ENCODE measurements at regions not wholly inside any gene's neighbourhood (a gene's known extent, or its start where the extent isn't known, plus 50 kb on each side); places are given as distances from the start of the nearest gene placed in this dataset.

- no peak for TF ChIP-seq POLR2AphosphoS5 (IDR thresholded peaks at IDR 0.05; ENCODE audit: low read depth)
- TF ChIP-seq CTCF (IDR thresholded peaks at IDR 0.05; ENCODE audit: insufficient read depth, low read length), result no peak
- TF ChIP-seq GABPA (IDR thresholded peaks at IDR 0.05; ENCODE audit: low read depth), result no peak
These were observed 53.0 kb upstream of the TIAM1 start for GRCh38 chr21:31397030-31397429.

All from HL-60 (cell line).